Right lobe of liver (tissue), 6 donors: ENCODE measurements at regions not wholly inside any gene's neighbourhood (a gene's known extent, or its start where the extent isn't known, plus 50 kb on each side); places are given as distances from the start of the nearest gene placed in this dataset.

Experiments used
- ATAC-seq, 4 donors: fragments of 200-7000 bp; cut with Tn5 transposase; one replicate each; pipeline ENCODE4 v1.9.1; 2020; ENCODE audit warnings: mild to moderate bottlenecking in 4 of 4, moderate library complexity in 4 of 4
- DNase-seq, 3 donors: peaks; one replicate each; pipeline ENCODE4 v3.0.0-alpha.2; 2020
- H3K27ac ChIP-seq, 3 donors: fragments of 200-600 bp; one replicate each; pipeline ENCODE4 v1.8.0; 2022
- H3K27me3 ChIP-seq, 2 donors: fragments of 200-600 bp; one replicate each; pipeline ENCODE4 v1.8.0; 2022
- H3K36me3 ChIP-seq, 4 donors: fragments of 200-600 bp; sonication (generic) in 1 of 4; one replicate each; pipeline versions ENCODE4 v1.5.1 to v1.8.0; 2017 to 2022; ENCODE audit warnings: control low read depth in 1 of 4
- H3K4me1 ChIP-seq, 4 donors: fragments of 200-600 bp; sonication (generic) in 1 of 4; one replicate each; pipeline versions ENCODE4 v1.5.1 to v1.8.0; 2017 to 2022; ENCODE audit warnings: control low read depth in 1 of 4
- H3K4me3 ChIP-seq, 3 donors: fragments of 200-600 bp; one replicate each; pipeline ENCODE4 v1.8.0; 2022
- H3K9me3 ChIP-seq, 4 donors: fragments of 200-600 bp; sonication (generic) in 1 of 4; one replicate each; pipeline versions ENCODE4 v1.5.1 to v1.8.0; 2017 to 2022; ENCODE audit warnings: control low read depth in 1 of 4
- CTCF ChIP-seq, 4 donors: fragments of 200-600 bp in 3 of 4; fragments of 450-650 bp in 1 of 4; IDR thresholded peaks; one replicate each; pipeline versions ENCODE4 v1.5.1 to v1.8.0; 2016 to 2022; ENCODE audit warnings: antibody characterized with exemption in 4 of 4, mild to moderate bottlenecking in 2 of 4
- POLR2A ChIP-seq: fragments of 450-650 bp; IDR thresholded peaks from one replicate; pipeline ENCODE4 v1.6.1; 2017; ENCODE audit warnings: antibody characterized with exemption, mild to moderate bottlenecking
- WGBS: methylation state at CpG from one replicate; pipeline ENCODE4 v1.1.6; 2018; ENCODE audit warnings: low coverage, low lambda C conversion rate; ENCODE audit not compliant: insufficient coverage; ENCODE audit errors: missing lambda C conversion rate; 5-methylcytosine and 5-hydroxymethylcytosine counted together
- intact Hi-C, 2 donors: fragments of 100-400 bp; cut with DNase I; formaldehyde crosslinking; loops; one replicate each; pipeline versions ENCODE4 v1.11.2 to v1.14.1; 2022
- donor health status: DM: no; HTN: yes; CAD: no.
- donor health status: DM: no; HTN: no; CAD: no.
- donor health status: DM: no; HTN: no; CAD: no.
- donor health status: DM: no; HTN: yes; CAD: no.
- donor health status: DM: no; HTN: yes; CAD: no.

GRCh38 chr10:28733245-28733644 lies 55.9 kb downstream of the BAMBI start:
- intact Hi-C loops = no loop called here
- H3K27me3 ChIP-seq = no peaks in the 10 kb centered on the region
- no peak for ATAC-seq

GRCh38 chr10:28733647-28734046 lies 56.3 kb downstream of the BAMBI start:
- H3K4me3 ChIP-seq = no peak overlapping the region
- DNase-seq = no peak
- no peaks in the 10 kb centered on the region for H3K9me3 ChIP-seq
- 100% methylated on average over 1 of the region's 1 CpG for WGBS
- H3K27ac ChIP-seq = no peak overlapping the region
- no peak for TF ChIP-seq POLR2A
- TF ChIP-seq CTCF (IDR thresholded peaks at IDR 0.05) = no peak
- intact Hi-C loops = no loop called here
- ATAC-seq = no peak
- H3K4me1 ChIP-seq = peaks cover 0 to 10% (median 0%) of the 10 kb centered on the region in 4 donors
- no peaks in the 10 kb centered on the region for H3K27me3 ChIP-seq
- no peaks in the 10 kb centered on the region for H3K36me3 ChIP-seq

More at GRCh38 chr10:28733245-28733644, 55.9 kb downstream of the BAMBI start:
- no peaks in the 10 kb centered on the region for H3K36me3 ChIP-seq
- H3K9me3 ChIP-seq = no peaks in the 10 kb centered on the region
- DNase-seq = no peak
- no peak for TF ChIP-seq CTCF (IDR thresholded peaks at IDR 0.05)
- TF ChIP-seq POLR2A = no peak
- peaks cover 0 to 10% (median 0%) of the 10 kb centered on the region in 4 donors for H3K4me1 ChIP-seq
- no peak overlapping the region for H3K27ac ChIP-seq
- H3K4me3 ChIP-seq = no peak overlapping the region

GRCh38 chr10:28734938-28735759 lies 57.8 kb downstream of the BAMBI start:
- Histone ChIP-seq H3K27ac (no peak overlapping the region), H3K36me3 (no peaks in the 10 kb centered on the region), H3K4me1 (peaks cover 0 to 7% (median 0%) of the 10 kb centered on the region in 4 donors), H3K9me3 (no peaks in the 10 kb centered on the region), H3K4me3 (no peak overlapping the region), H3K27me3 (no peaks in the 10 kb centered on the region)
- DNase-seq = peak in 1 of 3 donors; percentile 22
- ATAC-seq = peak; percentile 64 to 95 (median 85)
- WGBS = 49% methylated on average over 4 of the region's 4 CpGs
- intact Hi-C loops = no loop called here
- no peak for TF ChIP-seq POLR2A

- DNase-seq = no peak
- H3K9me3 ChIP-seq = no peaks in the 10 kb centered on the region
- H3K4me3 ChIP-seq = no peak overlapping the region
- H3K27ac ChIP-seq = no peak overlapping the region
- H3K27me3 ChIP-seq = no peaks in the 10 kb centered on the region
- WGBS = 61% methylated on average over 2 of the region's 2 CpGs
- intact Hi-C loops = no loop called here
- no peaks in the 10 kb centered on the region for H3K36me3 ChIP-seq
- TF ChIP-seq CTCF (IDR thresholded peaks at IDR 0.05) (no peak), POLR2A (no peak)
- H3K4me1 ChIP-seq = no peaks in the 10 kb centered on the region
- no peak for ATAC-seq
Measured at GRCh38 chr10:28737096-28737495, 59.8 kb downstream of the BAMBI start.

- no peaks in the 10 kb centered on the region for H3K27me3 ChIP-seq
- H3K4me3 ChIP-seq = no peak overlapping the region
- H3K9me3 ChIP-seq = no peaks in the 10 kb centered on the region
- H3K27ac ChIP-seq = no peak overlapping the region
- TF ChIP-seq CTCF (IDR thresholded peaks at IDR 0.05) = no peak
- TF ChIP-seq POLR2A = no peak
- H3K36me3 ChIP-seq = no peaks in the 10 kb centered on the region
- no peak for DNase-seq
- WGBS = 92% methylated on average over 1 of the region's 1 CpG
- no peak for ATAC-seq
- intact Hi-C loops = no loop called here
- no peaks in the 10 kb centered on the region for H3K4me1 ChIP-seq
Measured at GRCh38 chr10:28738200-28738599, 60.9 kb downstream of the BAMBI start.
